Vagina (tissue), 2 donors: ENCODE measurements at regions not wholly inside any gene's neighbourhood (a gene's known extent, or its start where the extent isn't known, plus 50 kb on each side); places are given as distances from the start of the nearest gene placed in this dataset.

Experiments
- DNase-seq, 2 donors: peaks; one replicate each; pipeline ENCODE4 v3.0.0-alpha.2; 2017; ENCODE audit errors: extremely low spot score in 2 of 2
- H3K27ac ChIP-seq: fragments of 200-600 bp; sonication (generic); one replicate; pipeline ENCODE4 v1.5.1; 2019
- H3K27me3 ChIP-seq: fragments of 200-600 bp; sonication (generic); one replicate; pipeline ENCODE4 v1.5.1; 2019
- H3K36me3 ChIP-seq, 2 donors: fragments of 200-600 bp; sonication (generic); one replicate each; pipeline ENCODE4 v1.5.1; 2017 to 2019
- H3K4me1 ChIP-seq: fragments of 200-600 bp; sonication (generic); one replicate; pipeline ENCODE4 v1.5.1; 2019
- H3K4me3 ChIP-seq, 2 donors: fragments of 200-600 bp; sonication (generic); 1 replicate in 1 of 2; 2 replicates in 1 of 2; pipeline ENCODE4 v1.5.1; 2016 to 2019
- H3K9me3 ChIP-seq: fragments of 200-600 bp; sonication (generic); one replicate; pipeline ENCODE4 v1.5.1; 2019
- CTCF ChIP-seq, 3 experiments: fragments of 450-650 bp in 2 of 3; fragments of 200-600 bp in 1 of 3; sonication (generic) in 1 of 3; IDR thresholded peaks; one replicate each; pipeline ENCODE4 v1.5.1; 2017 to 2019; ENCODE audit warnings: antibody characterized with exemption in 3 of 3, mild to moderate bottlenecking in 2 of 3, moderate library complexity in 2 of 3
- POLR2A ChIP-seq, 2 donors: fragments of 450-650 bp; IDR thresholded peaks; one replicate each; pipeline ENCODE4 v1.6.1; 2017; ENCODE audit warnings: antibody characterized with exemption in 2 of 2, mild to moderate bottlenecking in 2 of 2, moderate library complexity in 2 of 2
- POLR2AphosphoS5 ChIP-seq, 2 donors: sonication (generic); formaldehyde crosslinking; IDR thresholded peaks; one replicate each; pipeline ENCODE4 v1.9.0; 2017; ENCODE audit warnings: antibody characterized with exemption in 2 of 2, mild to moderate bottlenecking in 2 of 2, low read depth in 1 of 2; ENCODE audit not compliant: insufficient read depth in 1 of 2
- intact Hi-C: fragments of 100-400 bp; cut with DNase I; formaldehyde crosslinking; loops from one replicate; pipeline ENCODE4 v1.15.1; 2023

DNA sequence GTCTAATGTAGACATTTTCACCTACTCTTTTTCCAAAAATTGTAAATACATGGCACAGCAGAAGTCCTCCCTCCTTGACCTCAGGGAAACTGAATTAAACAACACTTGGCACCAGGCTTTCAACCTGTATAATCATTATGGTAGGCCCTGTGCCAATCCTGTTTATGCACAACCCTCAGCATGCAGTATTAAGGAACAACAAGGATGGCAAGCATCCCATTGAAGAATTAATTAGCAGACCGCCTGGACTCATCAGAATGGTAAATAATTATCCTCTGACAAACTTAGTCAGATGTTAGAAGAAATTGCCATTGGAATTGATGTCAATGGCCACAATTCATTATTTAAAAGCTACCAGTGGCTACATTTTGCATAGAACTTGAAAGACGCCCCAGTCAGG is 66.3 kb upstream of the GALNT5 start:
- no peaks in the 10 kb centered on the region for H3K4me1 ChIP-seq
- H3K27me3 ChIP-seq, result no peaks in the 10 kb centered on the region
- no peaks in the 10 kb centered on the region for H3K9me3 ChIP-seq
- TF ChIP-seq POLR2A (IDR thresholded peaks at IDR 0.05), result no peak
- TF ChIP-seq CTCF (IDR thresholded peaks at IDR 0.05), result no peak
- TF ChIP-seq POLR2AphosphoS5 (IDR thresholded peaks at IDR 0.05; ENCODE audit: insufficient read depth in 1 of 2, low read depth in 1 of 2), result no peak
- intact Hi-C loops, result no loop called here
- H3K27ac ChIP-seq, result no peak overlapping the region
- no peak for DNase-seq
- no peak overlapping the region for H3K4me3 ChIP-seq
- H3K36me3 ChIP-seq, result no peaks in the 10 kb centered on the region

DNA sequence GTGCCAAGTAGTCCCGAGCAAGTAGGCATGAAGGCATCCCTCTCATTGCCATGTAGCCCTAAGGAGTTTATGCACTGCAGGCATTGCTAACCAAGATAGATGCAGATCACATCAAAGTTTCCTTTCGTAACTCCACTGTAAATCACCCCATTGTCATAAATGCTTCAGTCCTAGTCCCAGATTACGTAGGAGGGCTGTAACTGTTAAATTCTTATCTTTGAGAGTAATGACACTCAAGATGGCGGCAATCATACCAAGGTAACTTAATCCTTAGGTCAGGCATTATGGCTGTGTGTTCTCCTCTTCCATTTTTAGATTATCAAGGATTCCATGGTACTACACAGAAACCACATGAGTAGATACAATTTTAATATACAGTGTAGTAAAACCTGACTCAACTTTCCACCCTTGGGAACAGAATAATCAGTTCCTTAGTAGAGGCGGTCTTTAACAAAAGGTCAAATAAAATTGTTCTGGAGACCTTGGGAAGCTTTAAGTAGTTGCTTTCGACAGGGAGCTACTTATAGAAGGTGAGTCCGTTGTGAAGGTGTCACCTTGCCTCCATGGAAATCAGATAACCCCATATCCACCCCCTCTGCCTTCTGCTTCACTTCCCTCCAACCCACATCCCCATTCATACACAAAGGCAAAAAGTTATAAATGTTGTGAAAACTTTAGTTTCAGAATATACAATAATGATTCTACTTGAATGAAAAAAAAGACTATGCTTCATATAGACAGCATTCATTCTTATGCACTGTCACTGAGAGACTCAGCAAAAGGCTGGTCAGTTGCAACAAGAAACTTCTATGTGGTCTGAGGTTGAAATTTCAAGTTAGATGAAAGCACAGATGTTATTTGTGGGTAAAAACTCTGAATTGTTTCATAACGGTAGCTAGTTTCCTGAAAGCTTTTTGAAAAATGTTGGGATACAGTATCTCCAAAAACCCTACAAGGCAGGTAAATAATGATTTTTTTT is 64.8 kb upstream of the GALNT5 start:
- TF ChIP-seq POLR2A (IDR thresholded peaks at IDR 0.05) (no peak), POLR2AphosphoS5 (IDR thresholded peaks at IDR 0.05; ENCODE audit: insufficient read depth in 1 of 2, low read depth in 1 of 2) (no peak), CTCF (IDR thresholded peaks at IDR 0.05) (no peak)
- no peak overlapping the region for H3K27ac ChIP-seq
- H3K9me3 ChIP-seq, result no peaks in the 10 kb centered on the region
- H3K27me3 ChIP-seq, result no peaks in the 10 kb centered on the region
- no peak overlapping the region for H3K4me3 ChIP-seq
- no peaks in the 10 kb centered on the region for H3K4me1 ChIP-seq
- no peaks in the 10 kb centered on the region for H3K36me3 ChIP-seq
- no peak for DNase-seq
- intact Hi-C loops, result no loop called here

DNA sequence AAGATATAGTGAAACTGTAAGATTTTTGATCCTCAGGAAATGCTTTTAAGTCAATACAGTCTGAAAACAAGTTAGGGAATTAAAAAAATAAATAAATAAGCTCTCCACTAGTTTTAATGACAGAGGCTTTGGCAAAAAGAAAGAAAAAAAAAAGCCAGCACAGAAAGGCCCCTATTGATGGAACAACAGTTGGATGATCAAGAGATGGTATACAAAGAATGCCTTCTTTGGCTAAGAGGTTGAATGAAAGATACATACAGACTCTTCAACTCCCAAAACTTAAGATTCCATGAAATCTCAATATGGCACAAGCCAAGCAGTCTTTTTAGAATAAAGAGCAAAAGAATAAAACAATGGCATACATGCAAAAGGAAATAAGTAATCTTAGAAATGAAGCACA is 64.0 kb upstream of the GALNT5 start:
- Histone ChIP-seq H3K4me3 (no peak overlapping the region), H3K27me3 (no peaks in the 10 kb centered on the region), H3K27ac (no peak overlapping the region), H3K36me3 (no peaks in the 10 kb centered on the region), H3K4me1 (no peaks in the 10 kb centered on the region), H3K9me3 (no peaks in the 10 kb centered on the region)
- TF ChIP-seq POLR2A (IDR thresholded peaks at IDR 0.05) (no peak), POLR2AphosphoS5 (IDR thresholded peaks at IDR 0.05; ENCODE audit: insufficient read depth in 1 of 2, low read depth in 1 of 2) (no peak), CTCF (IDR thresholded peaks at IDR 0.05) (no peak)
- DNase-seq, result no peak
- intact Hi-C loops, result no loop called here

- no peak for TF ChIP-seq POLR2A (IDR thresholded peaks at IDR 0.05)
- TF ChIP-seq CTCF (IDR thresholded peaks at IDR 0.05), result peak; percentile 32 to 65 (median 65)
- no peak for TF ChIP-seq POLR2AphosphoS5 (IDR thresholded peaks at IDR 0.05; ENCODE audit: insufficient read depth in 1 of 2, low read depth in 1 of 2)
- H3K27ac ChIP-seq, result no peak overlapping the region
- H3K9me3 ChIP-seq, result no peaks in the 10 kb centered on the region
- no peak for DNase-seq
- H3K36me3 ChIP-seq, result no peaks in the 10 kb centered on the region
- intact Hi-C loops, result no loop called here
- no peaks in the 10 kb centered on the region for H3K4me1 ChIP-seq
- H3K27me3 ChIP-seq, result no peaks in the 10 kb centered on the region
- H3K4me3 ChIP-seq, result no peak overlapping the region
Measured at GRCh38 chr2:157194097-157194688, 63.3 kb upstream of the GALNT5 start.

DNA sequence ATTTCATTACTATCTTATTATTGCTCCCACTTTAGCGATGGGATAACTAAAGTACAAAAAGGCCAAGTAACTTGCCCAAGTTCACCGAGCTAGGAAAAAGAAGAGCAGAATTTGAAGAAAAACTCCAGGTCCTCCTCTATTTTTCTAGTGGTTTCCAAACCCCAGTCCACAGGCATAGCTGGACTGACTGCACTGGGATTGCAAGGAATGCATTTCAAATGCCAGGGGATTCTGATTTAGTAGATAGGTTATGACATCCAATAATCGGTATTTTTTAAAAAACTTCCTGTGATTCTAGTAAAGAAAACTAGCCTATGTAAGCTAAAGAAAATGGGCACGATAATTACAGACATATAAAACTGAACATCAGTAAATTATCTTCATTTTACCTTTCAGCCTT is 62.7 kb upstream of the GALNT5 start:
- TF ChIP-seq CTCF (IDR thresholded peaks at IDR 0.05), result no peak
- no peak for TF ChIP-seq POLR2AphosphoS5 (IDR thresholded peaks at IDR 0.05; ENCODE audit: insufficient read depth in 1 of 2, low read depth in 1 of 2)
- no peak for TF ChIP-seq POLR2A (IDR thresholded peaks at IDR 0.05)
- intact Hi-C loops, result no loop called here
- no peak overlapping the region for H3K4me3 ChIP-seq

More for the DNA sequence above, 62.7 kb upstream of the GALNT5 start:
- Histone ChIP-seq H3K4me1 (no peaks in the 10 kb centered on the region), H3K27ac (no peak overlapping the region), H3K9me3 (no peaks in the 10 kb centered on the region), H3K27me3 (no peaks in the 10 kb centered on the region), H3K36me3 (no peaks in the 10 kb centered on the region)
- DNase-seq, result no peak
